GM12864 (cell line): ENCODE measurements at regions not wholly inside any gene's neighbourhood (a gene's known extent, or its start where the extent isn't known, plus 50 kb on each side); places are given as distances from the start of the nearest gene placed in this dataset.
"Not testable (repeated sequence)": the region's sequence is repeated elsewhere in the genome, so short reads cannot be mapped to it uniquely, and the experiment has no call there.

Experiments
- DNase-seq: peaks from one replicate; pipeline ENCODE4 v3.0.0-alpha.2; 2011; ENCODE audit warnings: low read depth
- H3K4me3 ChIP-seq: 2 replicates; pipeline ENCODE4 v1.5.1; 2011; ENCODE audit warnings: mild to moderate bottlenecking, low read depth, low read length, control low read depth
- CTCF ChIP-seq: IDR thresholded peaks from 2 replicates; pipeline ENCODE4 v1.5.1; 2011; ENCODE audit warnings: low read depth, mild to moderate bottlenecking, moderate library complexity, low read length, control low read depth, inconsistent platforms; ENCODE audit errors: missing control alignments

- H3K4me3 ChIP-seq: no peak overlapping the region
- TF ChIP-seq CTCF: no peak
- DNase-seq: no peak
These were observed 152.5 kb downstream of the USP22 start for GRCh38 chr17:20890338-20890737.

DNA sequence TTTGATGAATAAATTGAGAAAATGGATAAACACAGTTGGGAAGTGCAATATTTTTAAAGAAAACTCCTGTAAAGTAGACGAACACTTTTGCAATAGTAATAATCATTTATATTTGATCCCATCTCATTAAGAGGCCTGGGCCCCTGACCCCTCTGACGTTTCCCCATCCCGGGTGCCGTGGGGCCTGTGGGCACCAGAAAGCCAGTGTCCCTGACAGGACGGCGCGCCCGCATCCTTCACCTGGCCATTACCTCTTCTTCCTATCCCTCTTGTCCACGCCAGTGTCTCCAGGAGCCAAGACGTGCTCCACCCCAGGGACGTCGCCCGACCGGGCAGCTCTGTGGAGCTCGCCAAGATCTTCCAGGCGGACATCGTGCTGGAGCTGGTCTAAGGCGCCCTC is 147.4 kb downstream of the USP22 start:
- DNase-seq, H3K4me3 ChIP-seq: not testable (repeated sequence)

DNA sequence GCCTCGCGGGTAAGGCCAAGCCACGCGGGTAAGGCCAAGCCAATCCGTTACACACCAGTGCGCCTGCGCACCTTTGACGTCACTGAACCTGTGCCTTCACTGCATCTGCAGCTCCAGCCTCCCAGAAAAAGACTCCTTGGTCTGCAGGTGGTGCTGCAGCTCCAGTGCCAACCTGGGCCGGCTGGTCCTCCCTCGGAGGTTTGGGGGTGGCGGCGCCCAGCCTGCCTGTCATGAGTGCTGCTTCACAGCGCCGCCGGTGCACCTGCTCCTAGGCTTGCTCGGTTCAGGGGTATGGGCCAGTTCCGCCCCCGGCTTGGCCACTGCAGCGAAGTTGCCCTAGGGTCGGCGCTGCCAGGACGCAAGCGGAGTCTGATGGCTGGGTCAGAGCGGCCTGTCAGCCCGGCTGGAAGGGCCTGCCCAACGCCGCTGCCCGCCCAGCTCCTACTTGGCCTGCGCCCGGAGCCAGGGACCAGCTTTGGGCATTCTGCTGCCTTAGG is 146.6 kb downstream of the USP22 start:
- DNase-seq: no peak
- no peak overlapping the region for H3K4me3 ChIP-seq
- peak; percentile 6 for TF ChIP-seq CTCF

- H3K4me3 ChIP-seq, DNase-seq: not testable (repeated sequence)
These were observed 144.1 kb downstream of the USP22 start for GRCh38 chr17:20898726-20899125.

DNA sequence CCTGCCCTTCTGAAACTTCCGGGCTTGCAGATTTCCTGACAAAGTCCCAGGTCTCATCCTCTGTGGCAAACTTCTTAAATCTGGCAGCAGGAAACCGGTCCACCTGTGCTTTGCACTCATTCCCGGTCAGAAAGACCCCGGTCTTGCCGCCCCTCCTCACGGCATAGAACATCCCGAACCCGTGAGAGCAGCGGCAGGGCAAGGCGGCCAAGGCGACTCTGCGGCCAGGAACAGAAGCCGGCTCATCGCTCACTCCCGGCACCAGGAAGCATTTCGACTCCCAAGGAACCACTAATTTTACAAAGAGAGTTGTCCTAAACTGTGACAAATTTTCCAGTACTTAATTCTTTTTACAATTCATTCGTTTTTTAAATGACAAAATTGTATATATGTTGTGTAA is 140.3 kb downstream of the USP22 start:
- not testable (repeated sequence) for H3K4me3 ChIP-seq

DNA sequence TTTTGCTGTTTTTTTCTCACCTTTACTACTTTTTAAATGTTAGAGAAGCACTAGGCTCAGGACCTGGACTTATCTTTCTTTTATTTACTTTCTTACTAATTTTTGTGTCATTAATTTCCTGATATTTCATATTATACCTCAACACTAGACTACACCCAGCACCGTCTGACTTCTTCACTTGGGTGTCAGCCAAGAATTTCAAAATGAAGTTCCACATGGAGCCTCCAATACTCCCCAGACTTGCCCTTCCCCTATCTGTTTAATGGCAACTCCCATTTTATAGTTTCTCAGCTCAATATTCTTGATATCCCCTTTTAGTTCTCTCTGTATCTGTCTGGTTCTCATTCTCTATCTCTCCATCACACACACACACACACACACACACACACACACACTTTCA is 139.3 kb downstream of the USP22 start:
- not testable (repeated sequence) for DNase-seq, H3K4me3 ChIP-seq

More for the DNA sequence above, 140.3 kb downstream of the USP22 start:
- not testable (repeated sequence) for DNase-seq

DNA sequence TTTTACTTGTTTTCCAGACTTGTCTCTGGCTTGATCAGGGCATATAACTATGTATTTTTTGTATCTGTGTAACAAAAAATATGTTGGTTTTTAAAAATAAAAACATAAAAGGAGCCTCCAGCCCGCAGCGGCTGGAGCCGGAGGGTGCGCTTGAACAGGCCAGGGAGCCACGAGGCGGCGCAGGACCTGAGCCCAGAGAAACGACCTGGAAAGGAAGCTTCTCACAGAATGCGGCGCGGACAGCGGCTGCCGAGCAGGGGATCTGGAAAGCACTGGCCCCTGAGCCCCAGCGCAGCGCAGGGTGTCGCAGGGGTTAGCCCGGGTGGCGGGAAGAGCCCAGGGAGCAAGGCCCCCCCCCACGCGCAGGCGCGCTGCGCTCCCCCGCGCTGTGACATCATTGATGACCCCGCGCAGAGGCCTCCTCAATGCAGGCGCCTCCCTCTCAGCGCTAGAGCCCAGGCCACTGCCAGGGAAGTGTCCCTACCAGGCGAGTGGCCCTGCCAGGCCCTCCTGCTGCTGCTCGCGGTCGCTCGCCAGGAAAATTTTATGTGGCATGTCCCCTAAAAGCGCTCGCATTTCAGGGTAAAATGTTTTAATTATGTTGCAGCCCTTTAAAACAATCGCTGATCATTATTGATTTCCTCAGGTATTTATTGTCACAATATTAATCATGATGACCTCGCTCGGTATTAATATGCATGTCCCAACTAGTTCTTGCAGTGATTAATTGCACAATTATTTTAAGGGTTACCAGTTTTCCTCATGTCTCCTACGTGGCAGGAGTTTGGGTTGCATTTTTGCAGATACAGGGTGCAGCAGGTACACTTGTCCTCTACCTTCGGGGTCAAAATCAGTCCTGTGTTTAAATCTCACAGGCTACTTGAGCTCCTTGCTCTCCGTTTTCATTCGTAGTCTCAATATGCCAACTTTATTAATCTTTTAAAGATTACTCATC is 134.2 kb downstream of the USP22 start:
- H3K4me3 ChIP-seq: peak overlapping the region; percentile 53
- DNase-seq: peak; percentile 35
- peak; percentile 64 for TF ChIP-seq CTCF

DNA sequence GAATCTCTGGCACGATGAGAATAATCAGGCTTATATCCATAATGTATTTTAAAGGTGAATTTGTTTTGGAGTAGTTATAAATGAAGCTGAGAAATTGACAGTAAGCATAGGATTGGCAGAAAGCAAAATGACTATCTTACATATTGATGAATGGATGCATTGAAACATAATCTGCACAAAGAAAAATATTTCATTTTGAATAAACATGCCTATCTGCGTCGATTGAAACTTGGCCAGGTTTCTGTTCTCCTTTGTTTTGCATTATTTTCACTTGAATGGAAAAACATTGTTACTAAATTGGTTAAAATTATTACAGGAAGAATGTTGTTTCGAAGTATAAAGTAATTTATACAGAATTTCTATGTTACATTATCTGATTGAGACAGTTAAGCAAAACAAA is 128.2 kb downstream of the USP22 start:
- DNase-seq: no peak
- TF ChIP-seq CTCF: no peak
- H3K4me3 ChIP-seq: no peak overlapping the region

- TF ChIP-seq CTCF: no peak
- no peak for DNase-seq
- H3K4me3 ChIP-seq: no peak overlapping the region
These were observed 126.4 kb downstream of the USP22 start for GRCh38 chr17:20916383-20916782.

GRCh38 chr17:20917610-20918306 is 125.1 kb downstream of the USP22 start:
- not testable (repeated sequence) for DNase-seq, H3K4me3 ChIP-seq
